K562 (cell line): ENCODE measurements at regions not wholly inside any gene's neighbourhood (a gene's known extent, or its start where the extent isn't known, plus 50 kb on each side); places are given as distances from the start of the nearest gene placed in this dataset.
A peak's percentile ranks its signal among the peaks of the same experiment; 100 is the strongest.
"Not testable (repeated sequence)": the region's sequence is repeated elsewhere in the genome, so short reads cannot be mapped to it uniquely, and the experiment has no call there.

Source experiments
- ATAC-seq: fragments of 200-7000 bp; cut with Tn5 transposase; 3 replicates; pipeline ENCODE4 v1.9.1; 2020; ENCODE audit warnings: moderate library complexity
- BruUV-seq: library from RNA; stranded (reverse); fragments of 400-500 nt; replicated peaks from 2 replicates; lab custom pipeline; 2021; lab: Mats Ljungman, UMichigan
- CTCF ChIA-PET: fragments of 300-600 bp; formaldehyde crosslinking; extraction: SDS; loops from one replicate; lab custom pipeline; 2021; ENCODE audit warnings: low intra/inter-chr PET ratio; lab: Yijun Ruan, JAX
- POLR2A ChIA-PET: fragments of 300-600, 350-650 bp; sonication (Branson Sonifier 250); formaldehyde crosslinking; extraction: SDS; loops from one replicate; lab custom pipeline; 2021; ENCODE audit warnings: antibody characterized with exemption, inconsistent platforms; lab: Yijun Ruan, JAX
- DNase-seq, 4 experiments: peaks; one replicate each; pipeline versions ENCODE4 v3.0.0 to v3.0.0-alpha.2; 2011 to 2018; ENCODE audit warnings: low spot score in 3 of 4, mixed read lengths in 3 of 4; ENCODE audit errors: extremely low read depth in 1 of 4
- FAIRE-seq: peaks from 2 replicates; lab custom pipeline; 2011; peaks lifted over from hg19 to GRCh38; lab: Jason Lieb, UNC
- H2AFZ ChIP-seq: 2 replicates; pipeline ENCODE4 v1.6.0; 2011; ENCODE audit warnings: low read depth, low read length, control low read depth, inconsistent platforms
- H3K27ac ChIP-seq: fragments of 200-600 bp; 3 replicates; pipeline ENCODE4 v1.8.0; 2011; ENCODE audit warnings: low read depth, mild to moderate bottlenecking, control low read depth, inconsistent platforms, low read length, moderate library complexity, mixed read lengths; ENCODE audit errors: extremely low read depth
- H3K27me3 ChIP-seq, 2 experiments: fragments of 300-600 bp in 1 of 2; 2 replicates in 1 of 2; 3 replicates in 1 of 2; pipeline versions ENCODE4 v1.6.0 to v1.8.0; 2011; ENCODE audit warnings: inconsistent platforms in 2 of 2, low read length in 2 of 2, mild to moderate bottlenecking in 1 of 2, mixed read lengths in 1 of 2, moderate library complexity in 1 of 2; ENCODE audit not compliant: control insufficient read depth in 2 of 2, insufficient read depth in 2 of 2
- H3K36me3 ChIP-seq: fragments of 300-600 bp; 3 replicates; pipeline ENCODE4 v1.8.0; 2011; ENCODE audit warnings: mild to moderate bottlenecking, low read length, inconsistent platforms; ENCODE audit not compliant: control insufficient read depth, insufficient read depth
- H3K4me1 ChIP-seq, 2 experiments: fragments of 200-600 bp in 1 of 2; replicated peaks in 1 of 2; 2 replicates in 1 of 2; 3 replicates in 1 of 2; pipeline versions ENCODE4 v1.5.1 to v1.8.0; 2011; ENCODE audit warnings: inconsistent platforms in 2 of 2, low read length in 2 of 2, mild to moderate bottlenecking in 1 of 2, mixed read lengths in 1 of 2, moderate library complexity in 1 of 2; ENCODE audit not compliant: control insufficient read depth in 2 of 2, insufficient read depth in 2 of 2
- H3K4me2 ChIP-seq: 2 replicates; pipeline ENCODE4 v1.6.1; 2011; ENCODE audit warnings: low read length, control low read depth, inconsistent platforms, mixed read lengths; ENCODE audit not compliant: insufficient read depth
- H3K4me3 ChIP-seq: fragments of 200-600 bp; sonication (generic), shearing (Covaris generic); 2 replicates; pipeline ENCODE4 v1.5.1; 2016; ENCODE audit warnings: control low read depth, inconsistent platforms
- H3K79me2 ChIP-seq: fragments of 200-600 bp; 3 replicates; pipeline ENCODE4 v1.8.0; 2011; ENCODE audit warnings: low read length, inconsistent platforms; ENCODE audit not compliant: control insufficient read depth, insufficient read depth
- H3K9ac ChIP-seq, 2 experiments: 2 replicates each; pipeline versions ENCODE4 v1.6.0 to v1.6.1; 2011; ENCODE audit warnings: low read depth in 2 of 2, low read length in 2 of 2, control low read depth in 1 of 2, inconsistent platforms in 1 of 2, mild to moderate bottlenecking in 1 of 2, mixed read lengths in 1 of 2; ENCODE audit not compliant: insufficient read depth in 1 of 2
- H3K9me1 ChIP-seq: one replicate; pipeline ENCODE4 v1.6.0; 2011; ENCODE audit warnings: inconsistent platforms, mild to moderate bottlenecking, low read length, moderate library complexity; ENCODE audit not compliant: control insufficient read depth, insufficient read depth
- H3K9me3 ChIP-seq: replicated peaks from 2 replicates; pipeline ENCODE4 v1.5.1; 2011; ENCODE audit warnings: low read depth, low read length, inconsistent platforms; ENCODE audit not compliant: control insufficient read depth, insufficient read depth
- H4K20me1 ChIP-seq: replicated peaks from 2 replicates; pipeline ENCODE4 v1.6.1; 2011; ENCODE audit warnings: low read length, inconsistent platforms, mixed read lengths; ENCODE audit not compliant: control insufficient read depth, insufficient read depth
- L3MBTL2 ChIP-seq: fragments of 450-650 bp; IDR thresholded peaks from 2 replicates; pipeline ENCODE4 v1.6.1; 2016; ENCODE audit warnings: mild to moderate bottlenecking, moderate library complexity
- WGBS: fragments of 100-300 bp; shearing (Covaris generic); methylation state at CpG from one replicate; pipeline ENCODE4 v1.1.6; 2016; ENCODE audit warnings: low coverage, mixed read lengths; ENCODE audit not compliant: insufficient coverage; ENCODE audit errors: missing lambda C conversion rate; 5-methylcytosine and 5-hydroxymethylcytosine counted together
- in situ Hi-C: fragments of 300-500 bp; cut with MboI; formaldehyde crosslinking; loops from 4 replicates; pipeline ENCODE4 v1.15.0; 2018; ENCODE audit warnings: inconsistent platforms, mixed read lengths
- intact Hi-C: fragments of 100-400 bp; cut with micrococcal nuclease; formaldehyde crosslinking; loops from 2 replicates; pipeline ENCODE4 v1.14.2; 2022
- TF ChIP-seq, protein P1 (sequence below): sonication (generic); formaldehyde crosslinking; IDR thresholded peaks from 2 replicates; pipeline ENCODE4 v1.9.0; 2022; ENCODE audit warnings: mild to moderate bottlenecking, missing genetic modification reagents
- TF ChIP-seq, protein P2 (sequence below): fragments of 450-650 bp; IDR thresholded peaks from 2 replicates; pipeline ENCODE4 v1.6.1; 2016; ENCODE audit warnings: mild to moderate bottlenecking, moderate library complexity

DNA sequence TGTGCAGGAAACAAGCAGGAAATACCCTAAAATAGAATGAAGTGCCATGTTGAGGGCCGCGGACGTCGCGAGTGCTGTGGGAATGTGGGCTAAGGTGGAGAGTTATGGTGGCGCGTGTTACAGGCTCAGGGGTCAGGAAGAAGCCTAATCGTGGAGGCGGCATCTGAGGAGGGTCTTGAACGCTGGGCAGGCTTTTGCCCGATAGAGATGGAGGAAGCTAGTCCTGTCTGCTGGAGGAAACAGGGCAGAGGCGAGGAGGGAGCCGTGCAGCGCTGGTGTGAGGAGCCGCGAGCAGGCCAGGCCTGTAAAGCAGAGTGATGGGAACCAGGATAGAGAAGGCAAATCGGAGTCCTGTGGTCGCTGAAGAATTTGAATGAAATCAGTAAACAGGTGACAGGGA lies 1759.8 kb upstream of the DEFB115 start:
- H3K9me3 ChIP-seq, intact Hi-C loops, FAIRE-seq, H3K4me1 ChIP-seq, H4K20me1 ChIP-seq, CTCF ChIA-PET, POLR2A ChIA-PET, H3K9me1 ChIP-seq, H3K36me3 ChIP-seq: not testable (repeated sequence)
- Histone ChIP-seq H3K9ac (peak overlapping the region; percentile 62 to 89), H3K27ac (peak overlapping the region; percentile 58; the same call in 2 of the 3 replicates)
- BruUV-seq: TSS peak; percentile 95
- peak in 1 of 4 experiments; percentile 35 for DNase-seq
- in situ Hi-C loops: loop anchor here (5.0 kb wide), 1 partner anchor 420 kb away; no protein-coding TSS in a partner anchor
- 31% methylated on average over 16 of the region's 18 CpGs for WGBS
- TF ChIP-seq, protein P1, sequence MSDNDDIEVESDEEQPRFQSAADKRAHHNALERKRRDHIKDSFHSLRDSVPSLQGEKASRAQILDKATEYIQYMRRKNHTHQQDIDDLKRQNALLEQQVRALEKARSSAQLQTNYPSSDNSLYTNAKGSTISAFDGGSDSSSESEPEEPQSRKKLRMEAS: 0 out of 2 replicates have a peak, but pooled peaks have one; percentile 1
- TF ChIP-seq, protein P2, sequence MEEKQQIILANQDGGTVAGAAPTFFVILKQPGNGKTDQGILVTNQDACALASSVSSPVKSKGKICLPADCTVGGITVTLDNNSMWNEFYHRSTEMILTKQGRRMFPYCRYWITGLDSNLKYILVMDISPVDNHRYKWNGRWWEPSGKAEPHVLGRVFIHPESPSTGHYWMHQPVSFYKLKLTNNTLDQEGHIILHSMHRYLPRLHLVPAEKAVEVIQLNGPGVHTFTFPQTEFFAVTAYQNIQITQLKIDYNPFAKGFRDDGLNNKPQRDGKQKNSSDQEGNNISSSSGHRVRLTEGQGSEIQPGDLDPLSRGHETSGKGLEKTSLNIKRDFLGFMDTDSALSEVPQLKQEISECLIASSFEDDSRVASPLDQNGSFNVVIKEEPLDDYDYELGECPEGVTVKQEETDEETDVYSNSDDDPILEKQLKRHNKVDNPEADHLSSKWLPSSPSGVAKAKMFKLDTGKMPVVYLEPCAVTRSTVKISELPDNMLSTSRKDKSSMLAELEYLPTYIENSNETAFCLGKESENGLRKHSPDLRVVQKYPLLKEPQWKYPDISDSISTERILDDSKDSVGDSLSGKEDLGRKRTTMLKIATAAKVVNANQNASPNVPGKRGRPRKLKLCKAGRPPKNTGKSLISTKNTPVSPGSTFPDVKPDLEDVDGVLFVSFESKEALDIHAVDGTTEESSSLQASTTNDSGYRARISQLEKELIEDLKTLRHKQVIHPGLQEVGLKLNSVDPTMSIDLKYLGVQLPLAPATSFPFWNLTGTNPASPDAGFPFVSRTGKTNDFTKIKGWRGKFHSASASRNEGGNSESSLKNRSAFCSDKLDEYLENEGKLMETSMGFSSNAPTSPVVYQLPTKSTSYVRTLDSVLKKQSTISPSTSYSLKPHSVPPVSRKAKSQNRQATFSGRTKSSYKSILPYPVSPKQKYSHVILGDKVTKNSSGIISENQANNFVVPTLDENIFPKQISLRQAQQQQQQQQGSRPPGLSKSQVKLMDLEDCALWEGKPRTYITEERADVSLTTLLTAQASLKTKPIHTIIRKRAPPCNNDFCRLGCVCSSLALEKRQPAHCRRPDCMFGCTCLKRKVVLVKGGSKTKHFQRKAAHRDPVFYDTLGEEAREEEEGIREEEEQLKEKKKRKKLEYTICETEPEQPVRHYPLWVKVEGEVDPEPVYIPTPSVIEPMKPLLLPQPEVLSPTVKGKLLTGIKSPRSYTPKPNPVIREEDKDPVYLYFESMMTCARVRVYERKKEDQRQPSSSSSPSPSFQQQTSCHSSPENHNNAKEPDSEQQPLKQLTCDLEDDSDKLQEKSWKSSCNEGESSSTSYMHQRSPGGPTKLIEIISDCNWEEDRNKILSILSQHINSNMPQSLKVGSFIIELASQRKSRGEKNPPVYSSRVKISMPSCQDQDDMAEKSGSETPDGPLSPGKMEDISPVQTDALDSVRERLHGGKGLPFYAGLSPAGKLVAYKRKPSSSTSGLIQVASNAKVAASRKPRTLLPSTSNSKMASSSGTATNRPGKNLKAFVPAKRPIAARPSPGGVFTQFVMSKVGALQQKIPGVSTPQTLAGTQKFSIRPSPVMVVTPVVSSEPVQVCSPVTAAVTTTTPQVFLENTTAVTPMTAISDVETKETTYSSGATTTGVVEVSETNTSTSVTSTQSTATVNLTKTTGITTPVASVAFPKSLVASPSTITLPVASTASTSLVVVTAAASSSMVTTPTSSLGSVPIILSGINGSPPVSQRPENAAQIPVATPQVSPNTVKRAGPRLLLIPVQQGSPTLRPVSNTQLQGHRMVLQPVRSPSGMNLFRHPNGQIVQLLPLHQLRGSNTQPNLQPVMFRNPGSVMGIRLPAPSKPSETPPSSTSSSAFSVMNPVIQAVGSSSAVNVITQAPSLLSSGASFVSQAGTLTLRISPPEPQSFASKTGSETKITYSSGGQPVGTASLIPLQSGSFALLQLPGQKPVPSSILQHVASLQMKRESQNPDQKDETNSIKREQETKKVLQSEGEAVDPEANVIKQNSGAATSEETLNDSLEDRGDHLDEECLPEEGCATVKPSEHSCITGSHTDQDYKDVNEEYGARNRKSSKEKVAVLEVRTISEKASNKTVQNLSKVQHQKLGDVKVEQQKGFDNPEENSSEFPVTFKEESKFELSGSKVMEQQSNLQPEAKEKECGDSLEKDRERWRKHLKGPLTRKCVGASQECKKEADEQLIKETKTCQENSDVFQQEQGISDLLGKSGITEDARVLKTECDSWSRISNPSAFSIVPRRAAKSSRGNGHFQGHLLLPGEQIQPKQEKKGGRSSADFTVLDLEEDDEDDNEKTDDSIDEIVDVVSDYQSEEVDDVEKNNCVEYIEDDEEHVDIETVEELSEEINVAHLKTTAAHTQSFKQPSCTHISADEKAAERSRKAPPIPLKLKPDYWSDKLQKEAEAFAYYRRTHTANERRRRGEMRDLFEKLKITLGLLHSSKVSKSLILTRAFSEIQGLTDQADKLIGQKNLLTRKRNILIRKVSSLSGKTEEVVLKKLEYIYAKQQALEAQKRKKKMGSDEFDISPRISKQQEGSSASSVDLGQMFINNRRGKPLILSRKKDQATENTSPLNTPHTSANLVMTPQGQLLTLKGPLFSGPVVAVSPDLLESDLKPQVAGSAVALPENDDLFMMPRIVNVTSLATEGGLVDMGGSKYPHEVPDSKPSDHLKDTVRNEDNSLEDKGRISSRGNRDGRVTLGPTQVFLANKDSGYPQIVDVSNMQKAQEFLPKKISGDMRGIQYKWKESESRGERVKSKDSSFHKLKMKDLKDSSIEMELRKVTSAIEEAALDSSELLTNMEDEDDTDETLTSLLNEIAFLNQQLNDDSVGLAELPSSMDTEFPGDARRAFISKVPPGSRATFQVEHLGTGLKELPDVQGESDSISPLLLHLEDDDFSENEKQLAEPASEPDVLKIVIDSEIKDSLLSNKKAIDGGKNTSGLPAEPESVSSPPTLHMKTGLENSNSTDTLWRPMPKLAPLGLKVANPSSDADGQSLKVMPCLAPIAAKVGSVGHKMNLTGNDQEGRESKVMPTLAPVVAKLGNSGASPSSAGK: 0 out of 2 replicates have a peak, but pooled peaks have one; percentile 17
- TF ChIP-seq L3MBTL2: peak; percentile 43; the same call in 1 of the 2 replicates
- TF ChIP-seq, all 486 proteins: peak for 3; not testable (repeated sequence) for 483
- H3K79me2 ChIP-seq, ATAC-seq, H3K27me3 ChIP-seq: not testable (repeated sequence)
- Histone ChIP-seq H2AFZ (peak overlapping the region; percentile 87), H3K4me3 (peak overlapping the region; percentile 44), H3K4me2 (peak overlapping the region; percentile 65)

DNA sequence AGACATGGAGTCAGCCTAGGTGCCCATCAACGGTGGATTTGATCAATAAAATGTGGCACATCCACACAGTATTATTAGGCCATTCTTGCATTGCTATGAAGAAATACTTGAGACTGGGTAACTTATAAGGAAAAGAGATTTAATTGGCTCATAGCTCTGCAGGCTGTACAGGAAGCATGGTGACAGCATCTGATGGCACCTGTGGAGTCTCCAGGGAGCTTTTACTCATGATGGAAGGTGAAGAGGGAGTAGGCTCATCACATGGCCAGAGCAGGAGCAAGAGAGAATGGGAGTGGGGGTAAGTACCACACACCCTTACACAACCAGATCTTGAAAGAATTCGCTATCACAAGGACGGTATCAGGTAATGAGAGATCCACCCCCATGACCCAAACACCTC lies 1756.7 kb upstream of the DEFB115 start:
- H3K9me1 ChIP-seq, H3K79me2 ChIP-seq, H3K4me2 ChIP-seq, H3K4me1 ChIP-seq, H3K9me3 ChIP-seq, H3K4me3 ChIP-seq, H4K20me1 ChIP-seq, intact Hi-C loops, H3K9ac ChIP-seq, CTCF ChIA-PET, POLR2A ChIA-PET, H2AFZ ChIP-seq, DNase-seq, H3K27ac ChIP-seq, H3K27me3 ChIP-seq, ATAC-seq, FAIRE-seq, H3K36me3 ChIP-seq, BruUV-seq, in situ Hi-C loops: not testable (repeated sequence)
- WGBS: 6% methylated on average over 3 of the region's 3 CpGs
